ENCODE measurements at regions not wholly inside any gene's neighbourhood (a gene's known extent, or its start where the extent isn't known, plus 50 kb on each side); places are given as distances from the start of the nearest gene placed in this dataset.

DNA sequence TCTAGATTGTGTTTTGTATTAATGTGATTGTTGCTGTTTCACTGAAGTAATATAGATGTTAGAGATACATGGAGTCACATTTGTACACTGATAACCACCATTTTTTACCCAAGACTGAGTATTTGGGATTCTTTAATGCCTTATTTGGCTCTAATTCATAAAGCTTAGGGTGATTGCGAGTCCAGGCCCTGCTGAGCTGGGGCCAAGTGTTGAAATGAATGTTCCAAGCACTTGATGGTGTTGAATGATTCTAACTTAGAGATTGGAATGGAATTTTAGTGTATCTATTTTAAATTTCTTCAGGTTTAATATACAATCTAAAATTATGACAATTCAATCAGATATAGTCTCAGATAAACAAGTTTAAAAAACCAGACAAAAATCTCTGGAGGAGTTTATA lies 329.4 kb upstream of the SLC35B3 start:
- no peak for DNase-seq

DNA sequence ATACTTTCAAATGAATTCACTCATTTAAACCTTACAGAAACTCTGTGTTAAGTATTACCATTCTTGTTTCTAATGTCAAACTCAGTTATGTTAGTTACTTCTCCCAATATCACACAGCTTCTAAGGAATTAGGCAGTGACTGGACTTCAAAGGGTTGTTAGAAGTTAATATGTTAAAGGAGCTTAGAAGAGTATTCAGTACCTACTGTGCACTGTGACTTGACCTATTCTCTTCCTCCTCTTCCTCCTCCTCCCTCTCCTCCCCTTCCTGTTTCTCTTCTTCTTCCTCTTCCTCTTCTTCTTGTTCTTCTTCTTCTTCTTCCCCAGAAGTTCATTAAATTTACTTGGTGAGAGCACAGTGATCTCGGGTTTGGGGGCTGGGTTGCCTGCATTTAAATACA lies 325.6 kb upstream of the SLC35B3 start:
- no peak for DNase-seq

- DNase-seq = no peak
These were observed 323.1 kb upstream of the SLC35B3 start for GRCh38 chr6:8758412-8758811.

DNA sequence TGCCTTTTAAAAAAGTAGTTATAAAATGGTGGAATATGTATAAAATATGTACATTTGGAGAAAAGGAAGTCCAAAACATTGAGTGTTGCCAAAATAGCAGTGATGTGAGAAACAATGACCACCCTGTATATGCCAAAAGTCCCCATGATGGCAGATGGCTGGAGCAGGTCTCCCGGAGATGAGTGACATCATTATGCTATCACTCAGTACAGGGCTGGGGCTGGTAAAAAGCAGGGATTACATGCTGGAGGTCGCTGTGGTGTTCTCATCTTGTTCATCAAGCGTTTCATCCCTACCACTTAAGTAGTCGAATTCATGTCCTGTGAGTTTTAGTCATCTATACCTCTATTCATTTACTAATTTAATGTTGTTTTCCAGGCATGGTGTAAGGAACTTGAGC lies 315.3 kb upstream of the SLC35B3 start:
- DNase-seq = no peak

DNA sequence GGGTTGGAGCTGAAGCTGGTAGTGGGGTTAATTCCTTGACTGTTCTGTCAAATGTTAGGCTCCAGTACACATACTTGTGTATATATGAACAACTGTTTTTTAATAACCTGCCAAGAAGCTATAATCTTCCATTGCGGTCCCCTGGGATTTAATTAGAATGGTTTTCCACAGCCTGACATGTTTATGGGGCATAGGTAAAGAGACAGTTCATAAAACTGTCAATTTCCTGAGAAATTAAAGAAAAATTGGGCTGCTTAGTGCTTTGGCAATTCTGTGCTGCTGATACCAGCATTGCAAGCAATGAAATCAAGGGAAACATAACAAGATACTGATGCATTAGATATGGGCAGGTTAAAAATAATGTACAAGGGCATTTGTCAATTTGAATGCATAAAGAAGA lies 314.1 kb upstream of the SLC35B3 start:
- no peak for DNase-seq

GRCh38 chr6:8743170-8743745 lies 307.9 kb upstream of the SLC35B3 start:
- no peak for DNase-seq

GRCh38 chr6:8739454-8739853 lies 304.1 kb upstream of the SLC35B3 start:
- no peak for DNase-seq

DNA sequence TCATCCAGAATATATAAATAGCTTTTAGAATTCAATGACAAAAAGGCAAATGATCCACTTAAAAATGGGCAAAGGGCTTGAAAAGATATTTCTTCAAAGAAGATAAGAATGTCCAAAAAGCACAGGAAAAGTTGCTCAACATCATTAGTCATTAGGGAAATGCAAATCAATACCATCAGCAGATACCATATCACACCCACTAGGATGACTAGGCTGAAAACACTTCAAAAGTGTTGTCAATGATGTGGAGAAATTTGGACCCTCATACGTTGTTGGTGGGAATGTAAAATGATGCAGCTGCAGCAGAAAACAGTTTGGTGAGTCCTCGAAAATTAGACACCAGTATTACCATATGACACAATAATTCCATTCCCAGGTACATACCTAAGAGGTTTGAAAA lies 303.6 kb upstream of the SLC35B3 start:
- no peak for DNase-seq

DNA sequence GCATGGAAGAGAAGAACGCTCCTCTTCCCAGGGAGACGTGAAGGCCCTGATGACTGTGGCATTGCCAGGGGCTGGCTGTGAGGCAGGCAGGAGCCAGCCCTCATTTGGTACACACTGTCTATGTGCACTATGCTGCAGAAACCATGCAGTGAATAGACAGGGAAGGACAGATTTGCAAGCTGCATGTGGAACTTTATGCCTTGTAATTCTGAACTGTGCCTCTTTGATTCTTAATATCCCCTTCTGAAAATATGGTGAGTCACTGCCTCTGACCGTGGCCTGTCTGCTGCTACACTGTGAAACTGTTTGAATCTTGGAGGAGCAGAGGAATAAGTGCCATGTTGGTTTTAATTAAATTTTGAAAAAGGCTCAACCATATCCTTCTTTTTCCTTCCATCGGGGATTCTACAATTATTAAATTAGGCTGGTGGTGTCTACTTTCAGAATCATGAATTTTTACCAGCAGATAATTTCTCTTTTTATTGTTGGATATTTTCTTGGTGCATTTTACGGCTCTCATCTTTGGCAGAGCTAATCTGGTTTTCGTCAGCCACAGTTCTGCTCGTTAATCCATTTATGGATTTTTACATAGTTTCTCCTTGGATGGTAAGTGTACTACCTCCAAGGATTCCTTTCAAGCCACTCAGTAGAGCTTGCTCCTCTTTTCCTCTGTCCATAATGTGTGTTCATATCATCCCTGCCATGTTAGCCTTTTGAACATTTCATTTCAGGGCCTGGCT lies 301.0 kb upstream of the SLC35B3 start:
- no peak for DNase-seq

DNA sequence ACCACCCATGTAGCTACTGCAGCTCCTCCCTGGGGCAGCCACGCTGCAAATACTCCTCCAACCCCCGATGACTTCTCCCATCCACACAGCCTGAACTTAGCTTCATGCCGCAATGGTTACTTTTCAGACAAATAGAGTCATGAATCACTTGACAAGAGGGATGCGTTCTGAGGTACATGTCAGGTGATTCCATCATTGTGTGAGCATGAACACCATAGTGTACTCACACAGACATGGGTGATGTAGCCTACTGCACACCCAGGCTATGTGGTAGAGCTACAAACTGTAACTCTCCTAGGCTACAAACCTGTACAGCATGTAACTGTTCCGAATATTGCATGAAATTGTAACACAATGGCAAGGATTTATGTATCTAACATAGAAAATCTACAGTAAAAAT lies 298.5 kb upstream of the SLC35B3 start:
- DNase-seq = no peak

DNA sequence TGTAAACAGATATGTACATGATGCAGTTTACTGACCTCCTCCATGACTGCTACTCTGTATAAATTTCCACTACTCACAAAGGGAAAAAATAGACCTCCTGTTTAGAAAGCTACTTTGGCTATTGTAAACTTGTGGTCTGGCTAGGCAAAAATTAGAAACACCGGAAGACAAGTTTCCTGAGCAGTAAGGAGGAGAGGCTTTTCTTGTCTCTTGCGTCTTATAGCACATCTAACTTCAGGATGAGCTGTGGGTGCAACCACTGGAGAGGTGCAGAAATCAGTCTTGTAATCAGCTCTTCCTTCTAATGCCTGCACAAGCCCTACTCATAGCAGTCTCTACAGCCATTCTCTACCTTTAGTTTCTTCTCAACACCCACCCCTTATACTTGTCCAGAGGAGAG lies 296.5 kb upstream of the SLC35B3 start:
- no peak for DNase-seq

- DNase-seq = no peak
These were observed 275.5 kb upstream of the SLC35B3 start for GRCh38 chr6:8710668-8711431.

GRCh38 chr6:8707956-8708772 lies 272.8 kb upstream of the SLC35B3 start:
- DNase-seq = no peak

DNA sequence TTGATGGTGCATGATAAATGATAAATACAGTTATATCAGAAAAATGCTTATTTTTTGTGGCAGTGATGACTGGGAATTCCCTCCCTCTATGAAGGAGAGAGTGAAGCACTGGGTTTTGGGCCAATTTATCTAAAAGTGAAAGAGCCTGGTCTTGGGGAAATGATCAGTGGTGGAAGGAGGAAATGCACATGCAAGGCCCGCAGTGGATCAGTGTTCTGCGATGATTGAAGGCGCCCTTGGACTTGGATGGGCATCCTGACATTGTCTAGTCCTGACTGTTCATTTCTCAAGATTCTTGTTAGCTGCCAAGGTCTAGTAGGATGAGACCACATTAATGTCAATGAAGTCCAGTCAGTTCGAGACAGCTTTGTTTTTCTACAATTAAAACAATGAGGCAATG lies 272.0 kb upstream of the SLC35B3 start:
- no peak for DNase-seq

DNA sequence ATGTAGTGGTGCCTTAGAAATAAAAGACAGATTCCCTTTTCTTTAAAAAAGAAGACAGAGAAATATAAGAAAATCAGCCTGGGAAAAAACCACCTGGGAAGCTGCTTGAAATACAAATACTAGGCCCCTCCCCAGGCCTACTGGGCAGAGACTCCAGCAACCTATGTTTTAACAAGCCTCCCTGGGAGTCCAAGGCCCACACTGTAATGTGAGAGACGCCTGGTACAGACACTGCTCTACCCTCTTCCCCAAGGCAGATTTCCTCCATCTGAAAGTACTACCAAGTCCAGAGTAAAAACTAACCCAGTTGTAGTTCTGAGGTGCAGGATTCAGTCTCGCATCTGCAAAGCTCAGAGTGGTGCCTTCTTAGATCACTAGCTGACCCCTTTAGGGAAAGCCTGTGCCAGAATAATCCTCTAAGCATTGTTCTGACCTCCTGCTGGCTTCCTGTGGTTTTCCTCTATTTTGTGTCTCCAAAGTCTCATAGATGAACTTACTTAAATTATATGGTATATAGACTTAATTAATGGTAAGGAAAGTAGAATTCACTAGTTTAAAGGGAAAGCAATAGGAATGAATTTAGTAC lies 270.2 kb upstream of the SLC35B3 start:
- DNase-seq = no peak

DNA sequence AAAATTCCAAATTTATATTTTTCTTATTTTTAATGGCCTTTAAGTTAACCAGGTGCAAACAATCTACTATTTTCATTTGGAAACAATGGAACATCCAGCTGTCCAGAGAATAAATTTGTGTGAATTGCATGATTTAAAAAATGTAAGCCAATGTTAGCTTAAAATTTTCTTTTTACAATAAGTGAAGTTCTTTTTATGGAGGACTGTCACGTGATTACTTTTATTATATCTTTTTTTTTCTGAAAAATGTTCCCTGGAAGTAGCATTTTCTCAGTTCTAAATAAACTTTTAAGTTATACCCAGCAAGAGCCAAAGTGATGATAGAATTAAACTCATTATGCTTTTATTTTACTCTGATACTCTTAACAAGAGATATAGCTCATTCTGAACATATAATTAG lies 267.7 kb upstream of the SLC35B3 start:
- DNase-seq = no peak

DNA sequence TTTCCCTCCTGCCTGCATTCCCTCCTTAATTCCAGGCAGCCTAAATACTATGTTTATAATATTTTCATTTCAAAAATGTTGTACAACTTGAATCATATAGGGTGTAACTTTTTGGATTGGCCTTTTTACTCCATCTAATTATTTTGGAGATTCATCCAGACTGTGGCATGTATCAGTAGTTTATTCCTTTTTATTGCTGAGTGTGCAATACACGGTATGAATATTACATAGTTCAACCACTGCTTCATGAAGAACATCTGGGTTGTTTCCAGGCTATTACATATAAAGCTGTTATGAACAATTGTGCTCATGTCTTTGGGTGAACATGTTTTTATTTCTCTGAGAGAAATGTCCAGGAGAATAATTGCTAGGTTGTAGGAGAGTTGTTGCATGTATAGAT lies 253.5 kb upstream of the SLC35B3 start:
- no peak for DNase-seq

DNA sequence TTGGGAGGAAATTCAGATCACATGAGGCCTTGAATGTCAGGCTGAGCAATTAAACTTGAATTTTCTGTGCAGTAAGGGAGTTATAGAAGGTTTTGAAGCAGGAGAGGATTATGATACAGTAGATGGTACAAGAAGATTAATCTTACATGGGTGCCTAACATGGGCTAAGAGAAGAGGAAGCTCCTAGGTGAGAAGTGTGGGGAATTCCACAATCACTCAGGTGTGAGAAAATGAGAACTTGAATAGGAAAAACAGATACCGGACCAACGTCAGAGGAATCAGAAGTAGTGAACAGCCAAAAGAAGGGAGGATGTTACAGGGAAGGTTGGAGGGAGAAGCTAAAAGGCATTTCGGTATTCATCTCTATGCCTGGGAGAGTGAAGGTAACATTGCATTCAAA lies 250.7 kb upstream of the SLC35B3 start:
- DNase-seq = no peak

- no peak for DNase-seq
These were observed 247.9 kb upstream of the SLC35B3 start for GRCh38 chr6:8683204-8683603.

DNA sequence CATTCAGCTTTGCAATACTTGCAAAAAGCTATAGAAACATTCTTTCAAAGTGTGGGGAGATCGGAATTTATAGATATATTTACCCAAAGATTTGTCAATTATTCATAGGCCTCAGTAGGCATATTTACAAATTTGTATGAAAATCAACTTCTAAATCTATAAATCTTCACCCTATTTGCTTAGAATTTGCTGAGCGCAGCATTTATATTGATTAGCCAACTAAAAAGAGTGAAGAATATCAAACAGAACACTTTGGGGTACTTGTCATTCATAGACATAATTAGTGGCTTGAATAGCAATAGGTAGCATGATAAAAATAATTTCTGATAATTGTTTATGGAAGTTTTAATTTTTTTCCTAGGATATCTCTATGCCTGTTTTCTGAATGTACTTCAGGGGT lies 244.5 kb upstream of the SLC35B3 start:
- no peak for DNase-seq

DNA sequence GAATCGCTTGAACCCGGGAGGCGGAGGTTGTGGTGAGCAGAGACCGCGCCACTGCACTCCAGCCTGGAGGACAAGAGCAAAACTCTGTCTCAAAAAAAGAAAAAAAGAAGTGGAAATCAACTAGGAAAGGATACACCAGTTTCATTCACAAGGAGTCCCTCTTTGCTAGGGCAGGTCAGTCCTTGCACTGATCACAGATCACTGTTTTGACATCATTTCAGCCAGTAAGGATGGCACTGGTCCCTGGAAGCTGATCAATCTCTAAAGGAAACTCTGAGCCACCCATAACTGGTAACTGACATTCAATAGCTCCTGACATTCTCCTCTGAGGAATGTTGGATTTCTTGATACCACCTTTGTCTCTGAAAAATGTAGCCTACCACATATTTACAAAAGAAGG lies 243.1 kb upstream of the SLC35B3 start:
- DNase-seq = no peak

DNA sequence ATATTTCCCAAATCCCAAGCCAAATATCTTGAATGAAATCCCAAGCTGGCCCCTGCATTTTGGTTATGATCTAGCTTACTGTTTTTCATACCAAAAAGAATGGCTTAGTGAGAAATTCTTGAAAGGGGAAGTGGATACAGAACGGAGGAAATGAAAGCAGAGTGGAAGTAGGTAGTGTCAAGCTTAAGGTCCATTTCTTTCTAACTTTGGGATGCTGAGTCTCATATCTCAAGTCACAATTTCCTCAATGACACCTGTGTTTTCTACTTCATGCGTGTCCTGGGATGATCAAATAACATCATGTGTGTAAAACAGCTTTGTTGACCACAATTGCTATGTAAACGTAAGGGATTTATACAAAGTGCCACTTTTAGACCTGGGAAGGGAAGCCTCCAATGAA lies 238.8 kb upstream of the SLC35B3 start:
- DNase-seq = no peak

DNA sequence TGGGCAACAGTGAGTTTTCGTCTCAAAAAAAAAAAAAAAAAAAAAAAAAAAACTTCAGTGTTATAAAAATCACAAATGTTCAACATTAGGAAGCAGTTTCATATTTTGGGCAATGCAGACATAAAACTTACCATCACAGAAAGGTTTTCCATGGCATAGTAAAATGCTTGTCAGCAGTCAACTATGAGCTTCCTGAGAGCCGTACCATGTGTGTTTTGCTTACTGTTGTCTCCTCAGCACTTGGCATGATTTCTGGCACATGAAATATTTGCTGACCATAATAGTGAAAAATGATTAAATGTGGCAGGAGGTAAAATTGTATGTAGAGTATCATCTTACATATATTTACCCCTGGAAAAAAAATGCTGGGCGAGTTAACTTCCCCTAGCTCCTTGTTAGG lies 237.5 kb upstream of the SLC35B3 start:
- no peak for DNase-seq

Measured in stimulated activated CD4-positive, alpha-beta T cell treated with anti-CD3 and anti-CD28 coated beads, Interleukin-2, amount 100 ng/mL, for 48 hours (primary cell).